Chondrocyte (in vitro differentiated cells): ENCODE measurements at regions not wholly inside any gene's neighbourhood (a gene's known extent, or its start where the extent isn't known, plus 50 kb on each side); places are given as distances from the start of the nearest gene placed in this dataset.

ENCODE experiments used
- DNase-seq: peaks from one replicate; pipeline ENCODE4 v3.0.0; 2021; ENCODE audit warnings: mixed read lengths, low spot score
- H3K27ac Mint-ChIP-seq: one replicate; pipeline ENCODE4 v1.8.0; 2021; ENCODE audit warnings: mild to moderate bottlenecking, moderate library complexity, mixed read lengths; ENCODE audit not compliant: unreplicated experiment
- H3K27me3 Mint-ChIP-seq: 2 replicates; pipeline ENCODE4 v1.8.0; 2021; ENCODE audit warnings: low read depth, mixed read lengths
- H3K36me3 Mint-ChIP-seq: 2 replicates; pipeline ENCODE4 v1.8.0; 2021; ENCODE audit warnings: low read depth, mixed read lengths
- H3K4me1 Mint-ChIP-seq: 2 replicates; pipeline ENCODE4 v1.8.0; 2021; ENCODE audit warnings: low read depth, mild to moderate bottlenecking, mixed read lengths
- H3K4me3 Mint-ChIP-seq: one replicate; pipeline ENCODE4 v1.8.0; 2021; ENCODE audit warnings: mild to moderate bottlenecking, moderate library complexity, mixed read lengths; ENCODE audit not compliant: unreplicated experiment
- H3K9me3 Mint-ChIP-seq: 2 replicates; pipeline ENCODE4 v1.8.0; 2021; ENCODE audit warnings: low read depth, mixed read lengths
- TF ChIP-seq, protein P1 (sequence below): fragments of 200-600 bp; sonication (generic); IDR thresholded peaks from 2 replicates; pipeline ENCODE4 v1.5.0; 2021; ENCODE audit warnings: antibody characterized with exemption, mild to moderate bottlenecking, moderate library complexity

GRCh38 chr5:126101901-126102300, 321.3 kb upstream of the GRAMD2B start:
- TF ChIP-seq, protein P1, sequence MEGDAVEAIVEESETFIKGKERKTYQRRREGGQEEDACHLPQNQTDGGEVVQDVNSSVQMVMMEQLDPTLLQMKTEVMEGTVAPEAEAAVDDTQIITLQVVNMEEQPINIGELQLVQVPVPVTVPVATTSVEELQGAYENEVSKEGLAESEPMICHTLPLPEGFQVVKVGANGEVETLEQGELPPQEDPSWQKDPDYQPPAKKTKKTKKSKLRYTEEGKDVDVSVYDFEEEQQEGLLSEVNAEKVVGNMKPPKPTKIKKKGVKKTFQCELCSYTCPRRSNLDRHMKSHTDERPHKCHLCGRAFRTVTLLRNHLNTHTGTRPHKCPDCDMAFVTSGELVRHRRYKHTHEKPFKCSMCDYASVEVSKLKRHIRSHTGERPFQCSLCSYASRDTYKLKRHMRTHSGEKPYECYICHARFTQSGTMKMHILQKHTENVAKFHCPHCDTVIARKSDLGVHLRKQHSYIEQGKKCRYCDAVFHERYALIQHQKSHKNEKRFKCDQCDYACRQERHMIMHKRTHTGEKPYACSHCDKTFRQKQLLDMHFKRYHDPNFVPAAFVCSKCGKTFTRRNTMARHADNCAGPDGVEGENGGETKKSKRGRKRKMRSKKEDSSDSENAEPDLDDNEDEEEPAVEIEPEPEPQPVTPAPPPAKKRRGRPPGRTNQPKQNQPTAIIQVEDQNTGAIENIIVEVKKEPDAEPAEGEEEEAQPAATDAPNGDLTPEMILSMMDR, result no peak
- peaks cover 19% of the 10 kb centered on the region for H3K4me1 Mint-ChIP-seq
- no peaks in the 10 kb centered on the region for H3K27me3 Mint-ChIP-seq
- H3K27ac Mint-ChIP-seq, result no peak overlapping the region
- no peak overlapping the region for H3K4me3 Mint-ChIP-seq
- no peak for DNase-seq
- no peaks in the 10 kb centered on the region for H3K36me3 Mint-ChIP-seq
- peaks cover 3% of the 10 kb centered on the region for H3K9me3 Mint-ChIP-seq

DNA sequence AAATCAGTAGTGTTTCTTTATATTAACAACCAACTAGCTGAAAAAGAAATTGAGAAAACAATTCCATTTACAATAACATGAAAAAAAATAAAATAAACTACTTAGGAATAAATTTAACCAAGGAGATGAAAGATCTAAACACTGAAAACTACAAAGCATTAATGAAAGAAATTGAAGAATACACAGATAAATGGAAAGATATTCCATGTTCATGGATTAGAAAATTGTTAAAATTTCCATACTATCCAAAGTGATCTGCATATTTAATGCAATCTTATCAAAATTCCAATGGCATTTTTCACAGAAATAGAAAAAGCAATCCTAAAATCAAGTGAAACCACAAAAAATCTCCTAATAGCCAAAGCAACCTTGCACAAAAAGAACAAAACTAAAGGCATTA, 320.2 kb upstream of the GRAMD2B start:
- Mint-ChIP-seq H3K36me3 (no peaks in the 10 kb centered on the region), H3K27ac (no peak overlapping the region), H3K4me1 (peaks cover 19% of the 10 kb centered on the region), H3K27me3 (no peaks in the 10 kb centered on the region), H3K4me3 (no peak overlapping the region), H3K9me3 (no peaks in the 10 kb centered on the region)
- TF ChIP-seq, protein P1, result no peak
- DNase-seq, result no peak

GRCh38 chr5:126103868-126104267, 319.3 kb upstream of the GRAMD2B start:
- TF ChIP-seq, protein P1, result no peak
- H3K4me3 Mint-ChIP-seq, result no peak overlapping the region
- no peak overlapping the region for H3K27ac Mint-ChIP-seq
- no peaks in the 10 kb centered on the region for H3K27me3 Mint-ChIP-seq
- no peak for DNase-seq
- peaks cover 18% of the 10 kb centered on the region for H3K4me1 Mint-ChIP-seq
- no peaks in the 10 kb centered on the region for H3K9me3 Mint-ChIP-seq
- no peaks in the 10 kb centered on the region for H3K36me3 Mint-ChIP-seq

GRCh38 chr5:126104341-126104740, 318.9 kb upstream of the GRAMD2B start:
- DNase-seq, result no peak
- Mint-ChIP-seq H3K4me3 (no peak overlapping the region), H3K4me1 (peaks cover 14% of the 10 kb centered on the region), H3K27me3 (no peaks in the 10 kb centered on the region), H3K9me3 (no peaks in the 10 kb centered on the region), H3K27ac (no peak overlapping the region), H3K36me3 (no peaks in the 10 kb centered on the region)
- TF ChIP-seq, protein P1, result no peak

- Mint-ChIP-seq H3K4me3 (no peak overlapping the region), H3K9me3 (no peaks in the 10 kb centered on the region), H3K36me3 (no peaks in the 10 kb centered on the region), H3K27me3 (no peaks in the 10 kb centered on the region), H3K4me1 (peaks cover 13% of the 10 kb centered on the region), H3K27ac (no peak overlapping the region)
- no peak for DNase-seq
- TF ChIP-seq, protein P1, result no peak
Measured at GRCh38 chr5:126104951-126105350, 318.3 kb upstream of the GRAMD2B start.
